Thoracic aorta (tissue), 2 donors: ENCODE measurements at regions not wholly inside any gene's neighbourhood (a gene's known extent, or its start where the extent isn't known, plus 50 kb on each side); places are given as distances from the start of the nearest gene placed in this dataset.

Source experiments
- ATAC-seq: fragments of 150-250 bp; one replicate; pipeline ENCODE4 v1.8.0; 2017; ENCODE audit warnings: low read depth; ENCODE audit not compliant: insufficient number of reproducible peaks, low FRiP score
- DNase-seq: peaks from one replicate; pipeline ENCODE4 v3.0.0-alpha.2; 2020; ENCODE audit warnings: low spot score
- H3K27ac ChIP-seq, 2 donors: fragments of 200-600 bp; sonication (generic); 1 replicate in 1 of 2; 2 replicates in 1 of 2; pipeline ENCODE4 v1.5.1; 2016; ENCODE audit warnings: mild to moderate bottlenecking in 2 of 2, moderate library complexity in 2 of 2
- H3K27me3 ChIP-seq: fragments of 200-600 bp; sonication (generic); replicated peaks from 2 replicates; pipeline ENCODE4 v1.6.0; 2016; ENCODE audit warnings: mild to moderate bottlenecking; ENCODE audit not compliant: insufficient read depth
- H3K36me3 ChIP-seq: fragments of 200-600 bp; sonication (generic); one replicate; pipeline ENCODE4 v1.5.1; 2016
- H3K4me1 ChIP-seq, 2 donors: fragments of 200-600 bp; sonication (generic); 1 replicate in 1 of 2; 2 replicates in 1 of 2; pipeline versions ENCODE4 v1.5.1 to v1.6.0; 2016; ENCODE audit warnings: low read depth in 2 of 2, mild to moderate bottlenecking in 1 of 2; ENCODE audit not compliant: control insufficient read depth in 1 of 2
- H3K4me3 ChIP-seq: fragments of 200-600 bp; sonication (generic); 2 replicates; pipeline ENCODE4 v1.5.1; 2016; ENCODE audit warnings: mild to moderate bottlenecking
- H3K9me3 ChIP-seq: fragments of 200-600 bp; sonication (generic); 2 replicates; pipeline ENCODE4 v1.5.1; 2016
- CTCF ChIP-seq: fragments of 200-600 bp; sonication (generic); IDR thresholded peaks from one replicate; pipeline ENCODE4 v1.5.1; 2019; ENCODE audit warnings: antibody characterized with exemption

DNA sequence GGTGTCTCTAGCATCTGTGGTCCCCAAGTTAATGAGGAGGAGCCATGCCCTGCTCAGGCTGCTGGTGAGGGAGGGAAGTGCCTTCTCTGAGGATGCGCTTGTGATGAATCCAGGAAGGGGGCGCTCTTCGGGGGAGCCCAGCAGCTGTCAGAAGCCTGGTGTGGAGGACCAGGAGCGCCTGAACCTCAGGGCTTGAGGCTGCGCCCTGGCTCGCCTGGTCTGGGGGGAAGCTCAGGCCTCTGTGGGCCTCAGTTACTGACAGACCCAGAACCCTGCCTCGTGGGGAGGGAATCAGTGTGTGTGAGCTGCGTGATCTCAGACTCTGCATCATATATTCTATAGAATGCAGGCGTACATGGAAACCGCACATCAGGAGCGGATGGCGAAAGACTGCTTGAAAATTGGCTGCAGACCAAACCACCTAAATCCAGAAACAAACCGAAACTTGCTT is 126.1 kb downstream of the SEC14L1 start:
- Histone ChIP-seq H3K27me3 (no peaks in the 10 kb centered on the region), H3K4me1 (no peaks in the 10 kb centered on the region), H3K27ac (no peak overlapping the region), H3K36me3 (no peaks in the 10 kb centered on the region), H3K9me3 (no peaks in the 10 kb centered on the region), H3K4me3 (no peak overlapping the region)
- no peak for TF ChIP-seq CTCF
- ATAC-seq (no peak), DNase-seq (no peak)

DNA sequence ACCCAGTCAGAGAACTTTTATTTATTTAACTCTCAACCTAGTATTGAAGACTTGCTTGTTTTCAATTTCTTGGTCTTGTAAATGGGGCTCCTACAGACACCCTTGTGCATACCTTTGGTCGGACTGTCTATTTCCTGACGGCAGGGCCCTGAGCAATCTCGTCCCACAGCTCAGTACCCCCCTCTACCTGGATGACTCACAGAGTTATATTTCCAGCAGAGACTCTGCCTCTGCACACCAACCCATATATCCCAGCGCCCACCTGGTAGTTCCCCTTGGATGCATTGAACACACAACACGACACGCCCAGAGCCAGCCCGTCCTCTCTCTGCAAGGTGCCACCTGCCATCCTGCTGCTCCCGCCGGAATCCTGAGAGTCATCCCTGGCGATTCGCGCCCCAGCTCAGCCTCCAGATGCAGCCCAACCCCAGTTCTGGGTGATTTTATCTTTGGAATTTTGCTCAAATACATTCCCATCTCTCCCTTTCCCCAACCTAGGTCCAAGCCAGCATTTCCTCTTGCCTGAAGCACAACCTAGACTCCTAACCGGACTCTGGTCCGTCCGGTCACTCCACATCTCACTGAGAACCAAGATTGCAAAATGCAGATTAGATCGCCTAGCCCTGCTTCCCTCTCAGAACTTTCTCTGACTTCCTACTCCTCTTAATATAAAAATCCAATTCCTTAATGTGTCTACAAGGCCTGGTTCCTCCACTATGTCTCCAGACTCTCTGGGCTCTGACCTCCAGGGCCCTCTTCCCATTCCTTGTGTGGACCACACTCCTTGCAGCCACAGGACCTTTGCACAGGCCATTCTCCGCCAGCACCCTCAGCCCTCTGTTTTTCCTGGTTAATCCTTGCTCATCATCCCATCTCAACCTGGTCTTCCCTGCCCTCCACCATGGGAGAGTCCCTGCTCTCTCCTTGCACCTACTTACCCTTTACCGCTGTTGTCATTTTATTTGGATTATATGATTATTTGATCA is 129.2 kb downstream of the SEC14L1 start:
- Histone ChIP-seq H3K27me3 (no peaks in the 10 kb centered on the region), H3K27ac (no peak overlapping the region), H3K4me1 (no peaks in the 10 kb centered on the region), H3K36me3 (no peaks in the 10 kb centered on the region), H3K9me3 (no peaks in the 10 kb centered on the region), H3K4me3 (no peak overlapping the region)
- DNase-seq (no peak), ATAC-seq (no peak)
- no peak for TF ChIP-seq CTCF

GRCh38 chr17:77271411-77271810 is 130.6 kb downstream of the SEC14L1 start:
- H3K4me3 ChIP-seq, result no peak overlapping the region

GRCh38 chr17:77273397-77274085 is 132.8 kb downstream of the SEC14L1 start:
- no peak overlapping the region for H3K27ac ChIP-seq
- DNase-seq (no peak), ATAC-seq (no peak)
- no peaks in the 10 kb centered on the region for H3K36me3 ChIP-seq
- no peaks in the 10 kb centered on the region for H3K27me3 ChIP-seq
- H3K4me1 ChIP-seq, result no peaks in the 10 kb centered on the region
- TF ChIP-seq CTCF, result no peak
- H3K4me3 ChIP-seq, result no peak overlapping the region
- no peaks in the 10 kb centered on the region for H3K9me3 ChIP-seq

More at GRCh38 chr17:77271411-77271810, 130.6 kb downstream of the SEC14L1 start:
- DNase-seq, result no peak
- Histone ChIP-seq H3K27ac (no peak overlapping the region), H3K4me1 (no peaks in the 10 kb centered on the region), H3K27me3 (no peaks in the 10 kb centered on the region), H3K9me3 (no peaks in the 10 kb centered on the region), H3K36me3 (no peaks in the 10 kb centered on the region)
- no peak for TF ChIP-seq CTCF
- ATAC-seq, result no peak
